ENCODE measurements at regions not wholly inside any gene's neighbourhood (a gene's known extent, or its start where the extent isn't known, plus 50 kb on each side); places are given as distances from the start of the nearest gene placed in this dataset.

GRCh38 chr1:105485207-105485606, 1571.3 kb upstream of the PRMT6 start:
- no peak overlapping the region for H3K4me3 Mint-ChIP-seq (ENCODE audit: low read depth)
- no peak overlapping the region for H3K27ac Mint-ChIP-seq
- H3K9me3 Mint-ChIP-seq (ENCODE audit: low read depth): peaks cover 20% of the 10 kb centered on the region
- no peak for DNase-seq (ENCODE audit: low spot score, unreplicated experiment)
- H3K36me3 Mint-ChIP-seq (ENCODE audit: insufficient read depth): peaks cover 11% of the 10 kb centered on the region
- no peaks in the 10 kb centered on the region for H3K27me3 Mint-ChIP-seq
- no peak for TF ChIP-seq CTCF (IDR thresholded peaks at IDR 0.05; ENCODE audit: unreplicated experiment)
- H3K4me1 Mint-ChIP-seq (ENCODE audit: low read depth): peaks cover 16% of the 10 kb centered on the region

GRCh38 chr1:105492921-105493320, 1563.6 kb upstream of the PRMT6 start:
- no peak overlapping the region for H3K27ac Mint-ChIP-seq
- H3K27me3 Mint-ChIP-seq: no peaks in the 10 kb centered on the region
- H3K36me3 Mint-ChIP-seq (ENCODE audit: insufficient read depth): no peaks in the 10 kb centered on the region
- H3K4me1 Mint-ChIP-seq (ENCODE audit: low read depth): peaks cover 5% of the 10 kb centered on the region
- H3K4me3 Mint-ChIP-seq (ENCODE audit: low read depth): no peak overlapping the region
- H3K9me3 Mint-ChIP-seq (ENCODE audit: low read depth): peaks cover 3% of the 10 kb centered on the region
- no peak for TF ChIP-seq CTCF (IDR thresholded peaks at IDR 0.05; ENCODE audit: unreplicated experiment)
- DNase-seq (ENCODE audit: low spot score, unreplicated experiment): no peak

- no peak overlapping the region for H3K27ac Mint-ChIP-seq
- no peak for DNase-seq (ENCODE audit: low spot score, unreplicated experiment)
- H3K9me3 Mint-ChIP-seq (ENCODE audit: low read depth): no peaks in the 10 kb centered on the region
- no peaks in the 10 kb centered on the region for H3K36me3 Mint-ChIP-seq (ENCODE audit: insufficient read depth)
- H3K27me3 Mint-ChIP-seq: no peaks in the 10 kb centered on the region
- no peak overlapping the region for H3K4me3 Mint-ChIP-seq (ENCODE audit: low read depth)
- no peaks in the 10 kb centered on the region for H3K4me1 Mint-ChIP-seq (ENCODE audit: low read depth)
- TF ChIP-seq CTCF (IDR thresholded peaks at IDR 0.05; ENCODE audit: unreplicated experiment): no peak
Observed at GRCh38 chr1:105516068-105516467, 1540.4 kb upstream of the PRMT6 start.

- Mint-ChIP-seq H3K27ac (no peak overlapping the region), H3K4me3 (ENCODE audit: low read depth) (no peak overlapping the region), H3K9me3 (ENCODE audit: low read depth) (peaks cover 24% of the 10 kb centered on the region), H3K36me3 (ENCODE audit: insufficient read depth) (peaks cover 3% of the 10 kb centered on the region), H3K27me3 (no peaks in the 10 kb centered on the region), H3K4me1 (ENCODE audit: low read depth) (no peaks in the 10 kb centered on the region)
- no peak for TF ChIP-seq CTCF (IDR thresholded peaks at IDR 0.05; ENCODE audit: unreplicated experiment)
- DNase-seq (ENCODE audit: low spot score, unreplicated experiment): no peak
Observed at GRCh38 chr1:105533996-105534395, 1522.5 kb upstream of the PRMT6 start.

- TF ChIP-seq CTCF (IDR thresholded peaks at IDR 0.05; ENCODE audit: unreplicated experiment): no peak
- H3K27me3 Mint-ChIP-seq: no peaks in the 10 kb centered on the region
- no peaks in the 10 kb centered on the region for H3K4me1 Mint-ChIP-seq (ENCODE audit: low read depth)
- H3K4me3 Mint-ChIP-seq (ENCODE audit: low read depth): no peak overlapping the region
- peaks cover 9% of the 10 kb centered on the region for H3K9me3 Mint-ChIP-seq (ENCODE audit: low read depth)
- no peak for DNase-seq (ENCODE audit: low spot score, unreplicated experiment)
- H3K36me3 Mint-ChIP-seq (ENCODE audit: insufficient read depth): no peaks in the 10 kb centered on the region
- H3K27ac Mint-ChIP-seq: no peak overlapping the region
Observed at GRCh38 chr1:105544475-105544874, 1512.0 kb upstream of the PRMT6 start.

Data from progenitor cell of endocrine pancreas (in vitro differentiated cells).